Mucosa of stomach (tissue), 1 donor: ENCODE measurements at regions not wholly inside any gene's neighbourhood (a gene's known extent, or its start where the extent isn't known, plus 50 kb on each side); places are given as distances from the start of the nearest gene placed in this dataset.

Source experiments
- H3K27me3 ChIP-seq: one replicate; pipeline ENCODE4 v1.7.0; 2013; ENCODE audit warnings: mild to moderate bottlenecking, low read length; ENCODE audit not compliant: control insufficient read depth, insufficient read depth
- H3K36me3 ChIP-seq: one replicate; pipeline ENCODE4 v1.7.0; 2013; ENCODE audit warnings: low read length; ENCODE audit not compliant: control insufficient read depth, insufficient read depth
- H3K4me1 ChIP-seq: one replicate; pipeline ENCODE4 v1.7.0; 2013; ENCODE audit warnings: mild to moderate bottlenecking, low read length; ENCODE audit not compliant: control insufficient read depth, insufficient read depth
- H3K4me3 ChIP-seq: one replicate; pipeline ENCODE4 v1.7.0; 2013; ENCODE audit warnings: low read length
- H3K9ac ChIP-seq: one replicate; pipeline ENCODE4 v1.7.0; 2013; ENCODE audit warnings: mild to moderate bottlenecking, low read length, moderate library complexity
- H3K9me3 ChIP-seq: one replicate; pipeline ENCODE4 v1.7.0; 2013; ENCODE audit warnings: mild to moderate bottlenecking, low read length, moderate library complexity; ENCODE audit not compliant: control insufficient read depth
- donor health status: Pancreatic carcinoma.

DNA sequence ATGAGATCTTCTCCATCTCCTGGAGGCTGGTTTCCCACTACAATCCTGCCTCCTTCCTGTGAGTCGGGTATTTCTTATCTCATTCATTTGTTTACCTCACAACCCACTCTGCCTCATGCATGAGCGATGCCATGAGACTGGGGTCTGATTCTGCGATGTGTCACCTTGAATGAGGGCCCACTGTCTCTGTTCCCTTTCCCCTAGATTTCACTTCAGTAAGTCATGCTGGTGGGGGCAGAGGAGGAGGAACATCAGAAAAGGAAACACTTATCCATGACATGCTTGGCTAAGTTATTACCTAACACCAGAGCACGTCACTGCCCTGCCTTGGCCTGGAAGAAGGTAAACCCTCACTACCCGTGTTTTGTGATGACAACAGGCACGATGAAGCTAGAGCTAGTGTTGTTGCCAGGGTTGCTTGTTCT lies 337.4 kb upstream of the PRDM1 start:
- H3K9ac ChIP-seq, result no peak overlapping the region
- H3K4me1 ChIP-seq, result peaks cover 15% of the 10 kb centered on the region
- H3K36me3 ChIP-seq, result no peaks in the 10 kb centered on the region
- H3K4me3 ChIP-seq, result no peak overlapping the region
- H3K27me3 ChIP-seq, result no peaks in the 10 kb centered on the region
- no peaks in the 10 kb centered on the region for H3K9me3 ChIP-seq

DNA sequence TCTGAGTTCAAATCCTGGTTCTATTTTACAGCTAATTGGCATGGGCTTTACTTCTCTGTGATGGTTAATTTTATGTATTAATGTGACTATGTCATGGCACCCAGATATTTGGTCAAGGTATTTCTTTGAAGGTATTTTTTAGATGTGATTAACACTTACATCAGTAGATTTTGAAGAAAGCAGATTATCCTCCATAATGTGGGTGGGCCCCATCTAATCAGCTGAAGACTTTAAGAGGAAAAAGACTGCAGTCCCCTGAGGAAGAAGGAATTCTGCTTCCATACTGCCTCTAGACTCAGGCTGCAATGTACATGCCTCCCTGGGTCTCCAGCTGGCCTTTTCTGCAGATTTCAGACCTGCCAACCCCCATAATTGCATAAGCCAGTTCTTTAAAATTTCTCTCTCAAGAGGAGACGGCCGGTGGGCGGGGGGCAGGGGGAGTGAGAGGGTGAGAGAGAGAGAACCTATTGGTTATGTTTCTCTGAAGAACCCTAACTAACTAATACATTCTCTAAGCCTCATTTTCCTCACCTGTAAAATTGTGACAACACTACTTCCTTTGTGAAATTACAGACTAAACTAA lies 338.2 kb upstream of the PRDM1 start:
- no peaks in the 10 kb centered on the region for H3K27me3 ChIP-seq
- no peaks in the 10 kb centered on the region for H3K9me3 ChIP-seq
- H3K36me3 ChIP-seq, result no peaks in the 10 kb centered on the region
- no peak overlapping the region for H3K9ac ChIP-seq
- H3K4me1 ChIP-seq, result peaks cover 6% of the 10 kb centered on the region
- H3K4me3 ChIP-seq, result no peak overlapping the region

DNA sequence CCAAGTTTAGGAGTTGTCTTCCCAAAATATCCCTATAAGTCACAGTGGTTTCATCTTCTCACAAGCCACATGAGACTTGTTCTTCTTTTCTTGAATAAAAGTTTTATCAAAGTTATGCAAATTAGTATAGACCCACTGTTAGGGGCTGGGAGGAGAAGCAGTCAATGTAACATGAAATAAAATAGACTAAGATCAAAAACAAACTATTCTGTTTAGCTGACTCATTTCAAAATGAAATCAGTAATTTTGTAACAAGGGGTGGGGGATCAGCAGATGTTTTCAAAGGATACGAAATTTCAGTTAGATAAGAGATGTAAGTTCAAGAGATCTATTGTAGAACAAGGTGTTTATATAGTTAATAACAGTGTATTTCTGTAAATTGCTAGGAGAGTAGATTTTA lies 339.6 kb upstream of the PRDM1 start:
- Histone ChIP-seq H3K4me1 (no peaks in the 10 kb centered on the region), H3K9me3 (no peaks in the 10 kb centered on the region), H3K36me3 (no peaks in the 10 kb centered on the region), H3K4me3 (no peak overlapping the region), H3K9ac (no peak overlapping the region), H3K27me3 (no peaks in the 10 kb centered on the region)

DNA sequence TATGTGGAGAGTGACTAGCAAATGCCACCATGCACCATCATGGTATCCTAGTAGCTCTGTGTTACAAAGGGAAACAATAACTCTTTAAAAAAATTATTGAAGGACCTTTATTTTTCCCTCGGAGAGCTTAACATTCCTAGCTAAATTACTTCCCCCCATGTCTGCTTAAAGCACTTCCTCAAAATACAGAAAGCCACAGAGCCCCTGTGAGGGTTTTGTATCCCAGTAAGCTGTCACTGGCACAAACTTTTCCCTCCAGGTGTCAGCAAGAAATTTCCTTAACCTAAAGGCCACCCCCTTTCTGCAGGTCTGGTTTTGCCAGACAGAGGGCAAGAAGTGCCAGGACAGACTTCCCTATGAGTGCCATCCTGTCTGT lies 340.0 kb upstream of the PRDM1 start:
- no peaks in the 10 kb centered on the region for H3K9me3 ChIP-seq
- no peak overlapping the region for H3K4me3 ChIP-seq
- H3K9ac ChIP-seq, result no peak overlapping the region
- no peaks in the 10 kb centered on the region for H3K36me3 ChIP-seq
- H3K27me3 ChIP-seq, result no peaks in the 10 kb centered on the region
- H3K4me1 ChIP-seq, result no peaks in the 10 kb centered on the region

DNA sequence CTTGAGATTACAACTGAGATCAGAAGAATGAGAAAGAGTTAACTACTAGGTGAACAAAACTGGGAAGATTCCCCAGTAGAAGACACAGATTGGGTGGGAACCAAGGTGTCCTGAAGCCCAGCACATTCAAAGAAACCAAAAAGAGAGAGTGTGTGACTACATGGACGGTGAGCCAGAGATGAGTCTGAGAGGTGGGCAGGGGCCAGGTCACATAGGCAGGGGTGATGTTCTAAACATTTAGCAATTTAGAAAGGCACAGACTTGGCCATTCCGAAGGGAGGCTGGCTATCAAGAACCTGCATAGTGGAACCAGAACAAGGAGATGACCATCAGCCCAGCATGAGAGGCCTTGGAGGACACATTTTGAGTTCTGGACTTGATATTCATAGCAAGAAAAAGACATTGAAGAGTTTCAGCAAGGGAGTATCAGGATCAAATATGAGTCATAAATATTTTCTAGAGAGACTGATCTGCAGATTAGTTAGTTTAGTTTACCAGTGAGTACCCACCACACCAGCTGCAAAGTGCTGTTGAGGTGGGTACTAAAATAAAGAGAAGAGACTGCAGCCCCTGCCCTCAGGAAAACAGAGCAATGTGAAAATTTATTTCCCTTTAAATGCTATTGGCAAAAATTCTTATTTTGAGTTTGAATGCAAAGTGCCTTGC lies 340.5 kb upstream of the PRDM1 start:
- no peak overlapping the region for H3K9ac ChIP-seq
- no peaks in the 10 kb centered on the region for H3K27me3 ChIP-seq
- H3K4me3 ChIP-seq, result no peak overlapping the region
- no peaks in the 10 kb centered on the region for H3K9me3 ChIP-seq
- no peaks in the 10 kb centered on the region for H3K36me3 ChIP-seq
- H3K4me1 ChIP-seq, result no peaks in the 10 kb centered on the region

DNA sequence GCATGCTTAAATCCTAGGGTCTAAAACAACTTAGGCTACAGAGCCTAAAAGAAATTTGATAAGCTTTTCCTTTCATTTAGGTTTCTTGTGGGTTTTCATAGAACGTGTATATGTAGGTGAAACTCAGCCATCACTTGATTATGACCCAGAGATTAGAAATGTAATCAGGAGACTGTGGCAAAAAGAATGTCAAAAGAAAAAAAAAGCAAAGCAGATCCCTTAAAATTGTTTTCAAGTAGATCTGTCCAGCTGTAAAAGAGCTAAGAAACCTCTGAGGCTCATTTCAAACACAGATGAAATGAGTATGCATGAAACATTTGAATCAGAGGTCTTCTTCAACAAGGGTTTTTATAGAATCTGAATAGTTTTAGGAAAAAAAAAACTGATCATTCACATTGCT lies 341.3 kb upstream of the PRDM1 start:
- Histone ChIP-seq H3K27me3 (no peaks in the 10 kb centered on the region), H3K4me1 (no peaks in the 10 kb centered on the region), H3K9ac (no peak overlapping the region), H3K36me3 (no peaks in the 10 kb centered on the region), H3K9me3 (no peaks in the 10 kb centered on the region), H3K4me3 (no peak overlapping the region)

DNA sequence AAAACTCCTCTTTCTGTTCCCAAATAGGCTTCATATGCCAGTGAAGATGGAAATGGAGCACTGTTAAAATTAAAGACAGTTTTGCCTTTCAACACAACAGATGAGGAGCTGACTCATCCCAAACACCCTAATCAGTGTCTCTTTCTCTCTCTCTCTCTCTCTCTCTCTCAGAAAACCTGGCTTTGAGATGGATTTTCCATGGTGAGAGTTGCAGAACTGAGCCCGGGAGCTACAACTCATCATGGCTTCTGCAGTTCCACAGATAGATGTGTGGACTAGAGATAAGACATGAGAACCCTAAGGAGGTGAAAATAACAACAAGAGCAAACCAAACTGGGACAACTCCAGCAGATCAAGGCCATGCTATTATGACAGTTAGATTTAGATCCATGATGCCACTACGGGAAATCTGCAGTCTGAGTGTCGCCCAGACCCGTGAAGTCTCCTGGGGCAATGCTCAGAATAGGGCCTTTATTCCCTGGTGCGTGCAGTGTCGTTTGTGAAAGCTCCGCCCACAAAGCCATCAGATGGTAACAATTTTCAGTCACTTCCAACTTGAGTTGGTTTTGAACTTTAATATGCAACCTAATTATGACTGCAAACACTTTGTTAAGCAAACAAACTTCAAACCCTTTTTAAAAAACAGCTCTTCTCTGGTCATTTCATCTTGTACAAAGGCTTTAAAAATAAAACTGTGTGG lies 338.2 kb upstream of the PREP start:
- Histone ChIP-seq H3K4me3 (no peak overlapping the region), H3K9ac (no peak overlapping the region), H3K9me3 (no peaks in the 10 kb centered on the region), H3K36me3 (no peaks in the 10 kb centered on the region), H3K27me3 (no peaks in the 10 kb centered on the region), H3K4me1 (no peaks in the 10 kb centered on the region)

DNA sequence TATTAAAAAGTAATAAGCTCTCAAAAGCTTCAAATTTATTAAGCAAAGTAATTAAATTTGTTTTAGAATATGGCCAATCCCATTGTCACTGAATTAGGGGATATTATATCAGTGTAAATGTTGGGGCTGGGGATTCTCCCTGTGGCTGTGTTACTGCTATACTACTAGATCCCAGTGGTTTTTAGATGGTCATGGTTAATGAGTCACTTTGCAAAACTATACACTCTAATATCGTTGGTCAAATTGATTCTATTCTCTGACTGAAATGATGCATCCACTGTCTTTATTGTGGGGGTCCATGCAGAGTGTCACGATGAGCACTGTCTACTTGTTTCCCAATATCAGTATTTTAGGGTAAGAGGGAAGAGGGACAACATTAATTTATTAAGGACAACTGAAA lies 336.9 kb upstream of the PREP start:
- Histone ChIP-seq H3K9me3 (no peaks in the 10 kb centered on the region), H3K9ac (no peak overlapping the region), H3K4me1 (no peaks in the 10 kb centered on the region), H3K27me3 (no peaks in the 10 kb centered on the region), H3K4me3 (no peak overlapping the region), H3K36me3 (no peaks in the 10 kb centered on the region)

DNA sequence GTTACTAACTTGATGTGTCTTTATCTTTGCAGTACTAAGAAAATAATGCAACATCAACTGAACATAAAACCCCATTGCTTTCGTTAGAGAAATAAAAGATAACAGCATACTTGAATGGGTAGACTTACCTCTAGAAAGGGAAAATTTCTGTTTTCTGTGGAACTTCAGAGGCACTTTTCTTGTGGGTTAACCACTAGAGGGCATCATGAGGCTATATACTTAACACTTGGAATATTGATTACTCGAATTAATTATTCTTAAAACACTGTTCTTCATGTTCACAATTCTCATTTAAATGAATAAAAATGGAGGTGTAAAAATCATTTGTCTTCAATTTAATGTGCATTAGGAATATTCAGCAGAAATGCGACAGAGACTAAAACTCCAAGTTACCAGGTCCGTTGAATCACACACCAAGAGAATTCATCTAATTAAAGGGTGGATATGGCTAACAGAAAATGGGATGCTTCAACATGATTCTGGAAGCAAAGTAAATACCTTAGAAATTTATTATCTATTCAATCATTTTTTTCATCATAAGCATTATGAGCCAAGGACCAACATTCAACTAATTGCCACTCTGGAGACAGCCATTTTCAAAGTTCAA lies 330.8 kb upstream of the PREP start:
- H3K27me3 ChIP-seq, result no peaks in the 10 kb centered on the region
- no peak overlapping the region for H3K9ac ChIP-seq
- no peaks in the 10 kb centered on the region for H3K9me3 ChIP-seq
- no peaks in the 10 kb centered on the region for H3K4me1 ChIP-seq
- no peak overlapping the region for H3K4me3 ChIP-seq
- H3K36me3 ChIP-seq, result no peaks in the 10 kb centered on the region

DNA sequence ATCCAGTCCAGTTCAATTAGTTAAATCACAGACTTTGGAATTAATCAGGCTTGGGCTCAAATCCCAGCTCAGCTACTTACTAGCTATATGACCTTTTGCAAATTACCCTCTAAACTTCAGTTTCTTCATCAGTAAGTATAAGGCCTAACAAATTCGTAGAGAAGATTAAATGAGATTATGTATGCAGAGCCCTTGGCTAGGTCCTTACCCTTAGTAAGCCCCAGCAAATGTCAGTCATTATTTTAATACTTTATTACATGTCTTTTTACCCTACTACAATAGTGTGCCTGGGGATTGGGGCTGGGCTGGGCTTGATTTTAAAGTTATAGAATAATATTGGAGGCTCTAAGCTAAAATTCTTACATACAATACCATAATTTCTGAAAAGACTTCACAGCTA lies 326.1 kb upstream of the PREP start:
- H3K9me3 ChIP-seq, result no peaks in the 10 kb centered on the region
- H3K36me3 ChIP-seq, result no peaks in the 10 kb centered on the region
- H3K27me3 ChIP-seq, result no peaks in the 10 kb centered on the region
- H3K4me3 ChIP-seq, result no peak overlapping the region
- no peaks in the 10 kb centered on the region for H3K4me1 ChIP-seq
- H3K9ac ChIP-seq, result no peak overlapping the region

DNA sequence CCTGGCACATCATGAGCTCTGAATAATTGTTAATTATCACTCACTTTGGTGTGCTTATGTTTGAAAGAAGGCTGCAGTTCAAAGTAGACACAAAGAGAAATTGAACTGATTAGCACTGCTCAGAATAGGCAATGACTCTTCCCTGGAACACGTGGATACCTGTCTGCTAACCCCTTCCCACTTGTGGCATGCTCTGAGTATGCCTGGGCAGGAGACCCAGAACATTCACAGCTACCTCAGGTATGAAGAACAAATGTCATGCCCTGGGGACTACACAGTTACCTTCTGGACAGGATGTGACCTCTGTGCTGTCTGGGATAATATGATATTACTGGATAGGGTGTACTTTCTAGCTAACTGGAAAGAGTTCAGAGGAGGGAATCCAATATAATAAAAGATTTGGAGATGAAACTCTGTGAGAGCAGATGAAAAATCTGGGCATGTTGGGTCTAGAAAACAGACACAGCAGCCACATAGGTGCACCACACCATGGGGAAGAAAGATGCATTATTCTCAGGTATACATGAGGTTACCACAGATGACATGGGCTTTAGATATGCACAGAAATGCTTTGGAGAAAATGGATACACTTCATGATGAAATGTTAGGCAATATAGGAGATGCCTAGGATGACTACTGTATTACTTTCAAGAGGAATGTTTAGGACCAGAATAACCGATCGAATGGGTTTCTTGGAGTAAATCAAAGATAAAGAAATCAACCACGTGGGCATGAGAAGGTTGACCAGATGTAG lies 324.2 kb upstream of the PREP start:
- Histone ChIP-seq H3K4me1 (no peaks in the 10 kb centered on the region), H3K4me3 (no peak overlapping the region), H3K9ac (no peak overlapping the region), H3K27me3 (no peaks in the 10 kb centered on the region), H3K9me3 (no peaks in the 10 kb centered on the region), H3K36me3 (no peaks in the 10 kb centered on the region)

DNA sequence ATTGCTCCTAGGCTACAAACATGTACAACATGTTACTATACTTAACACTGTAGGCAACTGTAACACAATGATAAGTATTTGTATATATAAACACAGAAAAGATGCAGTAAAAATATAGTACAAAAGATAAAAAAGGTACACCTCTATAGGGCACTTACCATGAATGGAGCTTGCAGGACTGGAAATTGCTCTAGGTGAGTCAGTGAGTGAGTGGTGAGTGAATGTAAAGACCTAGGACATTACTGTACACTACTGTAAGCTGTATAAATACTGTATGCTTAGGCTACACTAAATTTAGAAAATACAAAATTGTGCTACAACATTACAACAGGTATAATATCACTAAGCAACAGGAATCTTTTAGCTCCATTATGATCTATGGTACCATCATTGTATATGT lies 312.0 kb upstream of the PREP start:
- H3K27me3 ChIP-seq, result no peaks in the 10 kb centered on the region
- H3K4me3 ChIP-seq, result no peak overlapping the region
- no peaks in the 10 kb centered on the region for H3K9me3 ChIP-seq
- no peak overlapping the region for H3K9ac ChIP-seq
- H3K4me1 ChIP-seq, result no peaks in the 10 kb centered on the region
- no peaks in the 10 kb centered on the region for H3K36me3 ChIP-seq
